ENCODE measurements at regions not wholly inside any gene's neighbourhood (a gene's known extent, or its start where the extent isn't known, plus 50 kb on each side); places are given as distances from the start of the nearest gene placed in this dataset.
"Not testable (repeated sequence)": the region's sequence is repeated elsewhere in the genome, so short reads cannot be mapped to it uniquely, and the experiment has no call there.

GRCh38 chr11:21727102-21727501, 465.8 kb upstream of the ANO5 start:
- Histone ChIP-seq H3K27ac (ENCODE audit: low read depth in 2 of 2, low read length in 2 of 2) (no peak overlapping the region), H3K9me3 (ENCODE audit: control insufficient read depth in 2 of 3, insufficient read depth in 1 of 3, low read length in 3 of 3) (no peaks in the 10 kb centered on the region), H3K4me1 (ENCODE audit: control insufficient read depth in 2 of 3, insufficient read depth in 2 of 3, low read depth in 1 of 3, low read length in 3 of 3) (no peaks in the 10 kb centered on the region), H3K4me3 (ENCODE audit: low read length in 3 of 3) (no peak overlapping the region), H3K27me3 (ENCODE audit: control insufficient read depth, insufficient read depth, low read length) (no peaks in the 10 kb centered on the region), H3K9ac (ENCODE audit: low read length in 3 of 3) (no peak overlapping the region), H3K36me3 (ENCODE audit: control insufficient read depth in 2 of 3, insufficient read depth in 3 of 3, low read length in 3 of 3) (no peaks in the 10 kb centered on the region)
- DNase-seq (no peak), FAIRE-seq (no peak)
- intact Hi-C loops (cut with DNase I), result no loop called here
- no peak for TF ChIP-seq CTCF (IDR thresholded peaks at IDR 0.05; ENCODE audit: borderline replicate concordance, extremely low read depth, insufficient read depth)

- no peaks in the 10 kb centered on the region for H3K9me3 ChIP-seq (ENCODE audit: control insufficient read depth in 2 of 3, insufficient read depth in 1 of 3, low read length in 3 of 3)
- no peak for FAIRE-seq
- no peak for TF ChIP-seq CTCF (IDR thresholded peaks at IDR 0.05; ENCODE audit: borderline replicate concordance, extremely low read depth, insufficient read depth)
- no peak overlapping the region for H3K4me3 ChIP-seq (ENCODE audit: low read length in 3 of 3)
- H3K4me1 ChIP-seq (ENCODE audit: control insufficient read depth in 2 of 3, insufficient read depth in 2 of 3, low read depth in 1 of 3, low read length in 3 of 3), result no peaks in the 10 kb centered on the region
- H3K27me3 ChIP-seq (ENCODE audit: control insufficient read depth, insufficient read depth, low read length), result no peaks in the 10 kb centered on the region
- no peak overlapping the region for H3K27ac ChIP-seq (ENCODE audit: low read depth in 2 of 2, low read length in 2 of 2)
- H3K9ac ChIP-seq (ENCODE audit: low read length in 3 of 3), result no peak overlapping the region
- no peak for DNase-seq
- intact Hi-C loops (cut with DNase I), result no loop called here
- no peaks in the 10 kb centered on the region for H3K36me3 ChIP-seq (ENCODE audit: control insufficient read depth in 2 of 3, insufficient read depth in 3 of 3, low read length in 3 of 3)
Measured at GRCh38 chr11:21736404-21736803, 456.5 kb upstream of the ANO5 start.

GRCh38 chr11:21752475-21753243, 440.2 kb upstream of the ANO5 start:
- H3K4me3 ChIP-seq (ENCODE audit: low read length in 3 of 3); H3K9ac ChIP-seq (ENCODE audit: low read length in 3 of 3); H3K36me3 ChIP-seq (ENCODE audit: control insufficient read depth in 2 of 3, insufficient read depth in 3 of 3, low read length in 3 of 3); H3K27ac ChIP-seq (ENCODE audit: low read depth in 2 of 2, low read length in 2 of 2); H3K4me1 ChIP-seq (ENCODE audit: control insufficient read depth in 2 of 3, insufficient read depth in 2 of 3, low read depth in 1 of 3, low read length in 3 of 3); H3K27me3 ChIP-seq (ENCODE audit: control insufficient read depth, insufficient read depth, low read length); intact Hi-C loops (cut with DNase I); H3K9me3 ChIP-seq (ENCODE audit: control insufficient read depth in 2 of 3, insufficient read depth in 1 of 3, low read length in 3 of 3); FAIRE-seq: not testable (repeated sequence)
- DNase-seq, result peak in 1 of 5 donors; percentile 64

- FAIRE-seq; intact Hi-C loops (cut with DNase I); H3K9me3 ChIP-seq (ENCODE audit: control insufficient read depth in 2 of 3, insufficient read depth in 1 of 3, low read length in 3 of 3); H3K4me3 ChIP-seq (ENCODE audit: low read length in 3 of 3); H3K9ac ChIP-seq (ENCODE audit: low read length in 3 of 3); H3K4me1 ChIP-seq (ENCODE audit: control insufficient read depth in 2 of 3, insufficient read depth in 2 of 3, low read depth in 1 of 3, low read length in 3 of 3); H3K27ac ChIP-seq (ENCODE audit: low read depth in 2 of 2, low read length in 2 of 2); H3K27me3 ChIP-seq (ENCODE audit: control insufficient read depth, insufficient read depth, low read length); DNase-seq; H3K36me3 ChIP-seq (ENCODE audit: control insufficient read depth in 2 of 3, insufficient read depth in 3 of 3, low read length in 3 of 3): not testable (repeated sequence)
Measured at GRCh38 chr11:21753244-21753767, 439.6 kb upstream of the ANO5 start.
